MG63 (cell line): ENCODE measurements at regions not wholly inside any gene's neighbourhood (a gene's known extent, or its start where the extent isn't known, plus 50 kb on each side); places are given as distances from the start of the nearest gene placed in this dataset.

ENCODE experiments used
- DNase-seq: peaks from one replicate; pipeline ENCODE4 v3.0.0-alpha.2; 2020
- H3K27me3 ChIP-seq: fragments of 250-450 bp; sonication (Bioruptor Pico); 2 replicates; pipeline ENCODE4 v1.5.1; 2020; ENCODE audit warnings: mild to moderate bottlenecking, moderate library complexity
- H3K36me3 ChIP-seq: fragments of 250-450 bp; sonication (Bioruptor Pico); 2 replicates; pipeline ENCODE4 v1.5.1; 2020; ENCODE audit warnings: mild to moderate bottlenecking, moderate library complexity
- H3K4me3 ChIP-seq: fragments of 250-450 bp; sonication (Bioruptor Pico); 2 replicates; pipeline ENCODE4 v1.5.1; 2020; ENCODE audit warnings: mild to moderate bottlenecking, moderate library complexity
- H3K9me3 ChIP-seq: fragments of 250-450 bp; sonication (Bioruptor Pico); 2 replicates; pipeline ENCODE4 v1.5.1; 2020; ENCODE audit warnings: mild to moderate bottlenecking, moderate library complexity

DNA sequence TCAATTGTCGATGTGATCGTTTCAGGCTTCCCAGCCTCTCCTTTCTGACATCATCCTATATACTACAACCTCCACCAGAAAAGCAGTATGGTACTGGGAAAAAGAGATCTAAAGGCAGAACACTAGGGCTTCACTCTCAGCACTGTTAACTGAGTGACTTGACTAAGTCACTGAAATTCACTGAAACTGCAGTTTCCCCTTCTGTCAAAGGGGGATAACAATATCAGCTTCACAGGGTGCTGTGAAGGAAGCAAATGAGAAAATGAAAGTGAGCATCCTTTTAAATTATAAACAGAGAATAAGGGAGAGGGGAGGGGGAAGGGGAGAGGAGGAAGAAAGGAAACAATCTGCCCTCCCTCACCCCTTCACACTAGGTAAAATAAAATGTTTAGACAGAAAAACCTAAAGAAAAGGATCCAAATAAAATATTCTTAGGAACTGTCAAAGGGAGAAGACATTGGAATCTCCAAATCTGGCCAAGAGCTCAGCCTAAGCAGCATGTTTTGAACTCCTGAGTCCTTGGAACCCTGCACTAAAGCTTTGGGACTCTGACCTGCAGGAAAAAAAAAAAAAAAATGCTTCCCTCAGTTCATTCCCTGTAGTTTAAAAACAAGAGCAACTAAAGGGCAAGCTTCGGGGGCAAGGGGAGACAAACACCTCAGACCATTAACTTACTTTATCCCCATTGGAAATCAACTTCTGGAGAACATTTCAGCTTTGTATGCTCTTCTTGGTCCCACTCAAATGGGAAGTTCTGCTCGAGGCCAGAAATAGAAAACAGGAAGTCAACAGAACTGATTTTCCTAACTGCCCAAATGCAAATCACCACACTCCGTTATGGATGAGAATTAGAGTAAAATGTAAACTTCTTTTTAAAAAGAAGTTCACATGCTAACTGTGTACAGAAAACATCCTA, 178.3 kb downstream of the DEPDC1B start:
- H3K4me3 ChIP-seq: no peak overlapping the region
- H3K27me3 ChIP-seq: no peaks in the 10 kb centered on the region
- H3K36me3 ChIP-seq: no peaks in the 10 kb centered on the region
- DNase-seq: no peak
- H3K9me3 ChIP-seq: no peaks in the 10 kb centered on the region

GRCh38 chr5:60520451-60521227, 179.3 kb downstream of the DEPDC1B start:
- H3K36me3 ChIP-seq: no peaks in the 10 kb centered on the region
- DNase-seq: no peak
- no peak overlapping the region for H3K4me3 ChIP-seq
- no peaks in the 10 kb centered on the region for H3K9me3 ChIP-seq
- no peaks in the 10 kb centered on the region for H3K27me3 ChIP-seq

- Histone ChIP-seq H3K4me3 (no peak overlapping the region), H3K27me3 (no peaks in the 10 kb centered on the region), H3K36me3 (no peaks in the 10 kb centered on the region), H3K9me3 (no peaks in the 10 kb centered on the region)
- no peak for DNase-seq
Observed at GRCh38 chr5:60519372-60519771, 180.6 kb downstream of the DEPDC1B start.

DNA sequence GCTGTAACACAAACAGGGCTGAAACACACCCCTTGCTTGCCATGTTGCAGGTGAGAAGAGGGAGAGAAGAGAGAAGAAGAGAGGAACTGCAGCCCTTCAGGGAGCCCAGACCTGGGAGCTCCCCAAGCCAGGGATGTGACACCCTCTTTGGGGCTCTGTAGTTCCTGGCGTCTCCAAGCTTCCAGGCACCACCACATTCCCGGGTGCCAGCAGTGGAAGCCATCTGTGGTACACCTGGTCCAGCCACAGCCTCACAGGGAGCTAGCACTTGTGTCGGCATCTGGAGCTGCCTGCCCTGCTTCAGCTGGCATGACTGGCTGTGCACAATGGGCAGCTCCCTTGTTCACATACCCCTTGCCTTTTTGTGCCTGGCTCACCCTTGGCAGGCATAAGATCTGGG, 182.1 kb downstream of the DEPDC1B start:
- Histone ChIP-seq H3K36me3 (no peaks in the 10 kb centered on the region), H3K9me3 (no peaks in the 10 kb centered on the region), H3K27me3 (no peaks in the 10 kb centered on the region), H3K4me3 (no peak overlapping the region)
- DNase-seq: no peak

- no peak overlapping the region for H3K4me3 ChIP-seq
- no peaks in the 10 kb centered on the region for H3K9me3 ChIP-seq
- no peak for DNase-seq
- H3K27me3 ChIP-seq: no peaks in the 10 kb centered on the region; the same call in 1 of the 2 replicates
- no peaks in the 10 kb centered on the region for H3K36me3 ChIP-seq
Observed at GRCh38 chr5:60517094-60517694, 182.8 kb downstream of the DEPDC1B start.

DNA sequence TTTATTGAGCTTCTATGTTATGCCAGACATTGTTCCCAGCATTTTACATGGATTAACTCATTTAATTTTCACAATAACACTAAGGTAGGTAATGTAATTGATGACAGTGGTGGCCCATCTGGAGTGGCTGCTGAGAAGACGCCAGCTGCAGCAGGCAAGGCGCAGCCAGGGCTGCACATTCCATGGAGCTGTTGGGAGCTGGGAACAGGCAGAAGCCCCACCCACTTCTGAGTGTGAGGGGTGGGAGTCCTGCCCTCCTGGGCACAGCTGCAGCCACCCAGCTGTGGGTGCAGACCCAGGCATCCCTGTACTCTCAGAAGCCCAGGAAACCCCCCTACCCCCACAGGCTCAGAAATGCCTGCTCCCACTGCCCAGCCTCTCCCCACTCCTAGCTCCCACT, 183.3 kb downstream of the DEPDC1B start:
- no peaks in the 10 kb centered on the region for H3K36me3 ChIP-seq
- no peak overlapping the region for H3K4me3 ChIP-seq
- no peaks in the 10 kb centered on the region; the same call in 1 of the 2 replicates for H3K27me3 ChIP-seq
- DNase-seq: no peak
- no peaks in the 10 kb centered on the region for H3K9me3 ChIP-seq

DNA sequence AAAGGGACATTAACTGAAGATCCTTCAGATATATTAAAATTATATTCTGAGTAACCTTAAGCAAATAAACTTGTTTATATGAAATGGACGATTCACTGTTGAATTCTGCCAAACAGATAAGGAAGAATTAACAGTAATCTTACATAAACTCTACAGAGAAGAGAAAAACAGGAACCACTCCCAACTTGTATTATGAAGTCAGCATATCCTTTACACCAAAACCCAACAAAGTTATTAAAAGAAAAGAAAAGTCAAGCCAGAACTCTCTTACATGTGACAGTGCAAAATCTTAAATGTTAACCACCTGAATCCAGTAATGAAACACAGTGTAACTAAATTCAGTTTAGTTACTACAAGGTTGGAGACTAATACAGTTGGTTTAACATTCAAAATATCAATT, 185.8 kb downstream of the DEPDC1B start:
- Histone ChIP-seq H3K27me3 (no peaks in the 10 kb centered on the region; the same call in 1 of the 2 replicates), H3K9me3 (no peaks in the 10 kb centered on the region), H3K4me3 (no peak overlapping the region), H3K36me3 (no peaks in the 10 kb centered on the region)
- no peak for DNase-seq

DNA sequence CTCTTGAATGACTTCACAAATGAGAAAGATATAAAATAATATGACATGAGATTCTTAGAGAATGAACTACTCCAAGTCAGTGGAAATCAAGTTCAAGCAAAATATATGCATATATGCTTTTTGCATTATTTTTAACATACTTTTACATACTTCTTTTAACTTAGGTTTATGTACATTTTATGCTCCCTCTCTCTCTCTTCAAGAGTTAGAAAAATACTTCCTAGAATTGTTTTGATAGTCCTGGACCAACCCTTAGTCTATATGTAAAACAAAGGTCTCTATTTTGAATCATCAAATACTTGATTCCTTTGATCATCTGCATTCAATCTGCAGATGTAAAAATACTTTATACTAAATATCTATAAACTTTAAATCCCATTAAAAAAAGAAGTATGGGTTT, 187.8 kb downstream of the DEPDC1B start:
- Histone ChIP-seq H3K4me3 (no peak overlapping the region), H3K27me3 (no peaks in the 10 kb centered on the region; the same call in 1 of the 2 replicates), H3K36me3 (no peaks in the 10 kb centered on the region), H3K9me3 (no peaks in the 10 kb centered on the region)
- no peak for DNase-seq

- Histone ChIP-seq H3K27me3 (no peaks in the 10 kb centered on the region; the same call in 1 of the 2 replicates), H3K9me3 (no peaks in the 10 kb centered on the region), H3K36me3 (no peaks in the 10 kb centered on the region), H3K4me3 (no peak overlapping the region)
- DNase-seq: no peak
Observed at GRCh38 chr5:60510663-60511062, 189.3 kb downstream of the DEPDC1B start.

DNA sequence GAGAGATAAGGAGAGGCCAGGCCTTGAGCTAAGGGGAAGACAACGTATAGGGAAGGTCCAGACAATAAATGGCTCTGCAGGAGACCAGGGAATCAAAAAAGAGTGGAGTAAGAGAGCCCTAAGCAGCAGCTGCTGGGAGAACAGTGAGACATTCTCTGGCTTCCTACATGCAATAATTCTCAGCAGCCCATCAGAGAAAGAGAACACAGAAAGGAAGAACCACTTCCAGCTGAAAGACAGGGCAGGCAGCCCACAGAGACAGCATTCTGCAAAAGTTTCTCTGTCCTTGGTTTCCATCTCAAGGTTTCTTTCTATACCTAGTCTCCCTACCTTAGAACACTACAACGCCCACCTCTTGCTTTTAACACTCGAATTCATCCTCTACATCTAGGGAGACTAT, 189.9 kb downstream of the DEPDC1B start:
- Histone ChIP-seq H3K4me3 (no peak overlapping the region), H3K36me3 (no peaks in the 10 kb centered on the region), H3K27me3 (no peaks in the 10 kb centered on the region; the same call in 1 of the 2 replicates), H3K9me3 (no peaks in the 10 kb centered on the region)
- no peak for DNase-seq

- no peak for DNase-seq
- Histone ChIP-seq H3K4me3 (no peak overlapping the region), H3K27me3 (no peaks in the 10 kb centered on the region; the same call in 1 of the 2 replicates), H3K36me3 (no peaks in the 10 kb centered on the region), H3K9me3 (no peaks in the 10 kb centered on the region)
Observed at GRCh38 chr5:60509519-60509918, 190.4 kb downstream of the DEPDC1B start.

DNA sequence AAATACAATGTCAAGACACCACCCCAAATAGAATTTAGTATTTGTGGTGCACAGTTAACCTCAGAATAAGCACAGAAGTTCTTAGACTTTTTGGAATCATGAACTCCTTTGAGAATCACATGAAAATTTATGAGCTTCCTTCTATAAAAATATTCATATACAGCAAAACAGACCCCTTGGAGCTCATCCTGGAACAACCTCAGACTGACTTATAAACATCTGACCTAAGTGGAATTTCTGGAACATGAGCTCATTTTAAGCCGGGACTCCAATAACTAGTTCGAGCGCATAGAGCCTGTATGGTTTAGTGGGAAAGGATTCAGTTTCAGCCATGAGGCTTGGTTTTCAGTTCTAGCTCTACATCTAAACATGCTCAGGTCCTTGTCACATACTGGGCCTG, 192.3 kb downstream of the DEPDC1B start:
- Histone ChIP-seq H3K4me3 (no peak overlapping the region), H3K27me3 (peaks cover 2% of the 10 kb centered on the region), H3K36me3 (no peaks in the 10 kb centered on the region), H3K9me3 (no peaks in the 10 kb centered on the region)
- DNase-seq: no peak

DNA sequence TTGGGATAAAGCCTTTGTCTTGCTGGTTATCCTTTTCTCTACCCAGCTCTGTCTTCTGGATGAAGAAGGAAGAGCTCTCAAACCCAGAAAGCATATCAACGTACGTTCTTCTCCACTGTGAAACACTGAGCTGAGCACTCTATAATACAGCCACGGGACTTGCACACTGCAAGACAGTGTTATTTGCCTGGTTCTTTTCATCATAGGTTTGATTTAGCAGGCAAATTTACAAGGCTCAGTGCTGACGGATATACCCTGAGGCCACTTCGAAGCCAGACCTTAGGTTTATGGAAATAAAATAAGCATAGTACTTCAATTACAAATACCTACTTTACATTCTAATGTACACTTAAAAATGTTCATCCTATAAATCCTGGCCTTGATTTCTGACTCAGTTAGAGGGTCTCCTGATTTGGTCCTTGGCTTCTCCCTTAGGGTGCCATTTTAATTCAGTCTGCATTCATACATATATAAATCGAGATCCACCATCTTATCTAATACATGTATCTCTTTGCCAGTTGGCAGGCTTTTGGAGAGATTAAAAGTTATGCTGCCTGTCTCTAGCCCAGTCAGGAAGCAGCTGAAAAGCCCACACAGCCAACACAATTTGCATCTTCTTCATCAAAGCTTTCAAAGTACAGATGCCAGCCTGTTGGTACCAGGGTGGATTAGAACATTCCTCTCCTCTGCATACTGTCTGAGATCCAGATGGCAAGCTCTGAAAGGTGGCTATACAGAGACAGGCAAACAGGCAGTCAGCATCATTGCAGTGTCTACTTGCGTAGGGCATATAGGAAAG, 194.4 kb downstream of the DEPDC1B start:
- no peak overlapping the region for H3K4me3 ChIP-seq
- peaks cover 2% of the 10 kb centered on the region; the same call in 1 of the 2 replicates for H3K27me3 ChIP-seq
- DNase-seq: no peak
- H3K9me3 ChIP-seq: no peaks in the 10 kb centered on the region
- no peaks in the 10 kb centered on the region for H3K36me3 ChIP-seq

GRCh38 chr5:60504342-60504741, 195.6 kb downstream of the DEPDC1B start:
- Histone ChIP-seq H3K27me3 (peaks cover 2% of the 10 kb centered on the region; the same call in 1 of the 2 replicates), H3K4me3 (no peak overlapping the region), H3K36me3 (no peaks in the 10 kb centered on the region), H3K9me3 (no peaks in the 10 kb centered on the region)
- DNase-seq: no peak

DNA sequence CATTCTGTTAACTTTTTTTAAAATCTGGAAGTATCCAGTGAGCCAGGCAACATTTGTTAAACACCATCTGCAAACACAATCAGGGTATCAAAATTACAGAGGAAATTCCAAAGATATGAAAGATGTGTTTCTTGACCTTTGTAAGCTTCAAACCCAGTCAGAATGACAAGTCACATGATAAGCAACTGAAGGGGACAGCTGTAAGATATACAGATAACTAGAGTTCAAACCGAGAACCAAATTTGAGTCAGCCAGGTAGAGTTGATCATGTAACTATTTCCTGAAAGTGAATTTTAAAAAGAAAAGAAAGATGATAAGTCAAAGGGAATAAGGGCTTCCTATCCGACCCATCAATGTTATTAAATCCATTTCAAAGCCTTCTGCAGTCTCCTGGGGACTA, 196.2 kb downstream of the DEPDC1B start:
- H3K36me3 ChIP-seq: no peaks in the 10 kb centered on the region
- no peaks in the 10 kb centered on the region for H3K9me3 ChIP-seq
- H3K27me3 ChIP-seq: peaks cover 2% of the 10 kb centered on the region; the same call in 1 of the 2 replicates
- no peak for DNase-seq
- H3K4me3 ChIP-seq: no peak overlapping the region

GRCh38 chr5:60497706-60498500, 202.1 kb downstream of the DEPDC1B start:
- no peak for DNase-seq
- no peaks in the 10 kb centered on the region for H3K27me3 ChIP-seq
- no peaks in the 10 kb centered on the region for H3K36me3 ChIP-seq
- no peak overlapping the region for H3K4me3 ChIP-seq
- H3K9me3 ChIP-seq: no peaks in the 10 kb centered on the region
